Bronchial epithelial cell (primary cell): ENCODE measurements at regions not wholly inside any gene's neighbourhood (a gene's known extent, or its start where the extent isn't known, plus 50 kb on each side); places are given as distances from the start of the nearest gene placed in this dataset.
"Not testable (repeated sequence)": the region's sequence is repeated elsewhere in the genome, so short reads cannot be mapped to it uniquely, and the experiment has no call there.

Source experiments
- DNase-seq: peaks from one replicate; pipeline ENCODE4 v3.0.0-alpha.2; 2010; ENCODE audit warnings: low read depth
- FAIRE-seq: peaks from 2 replicates; lab custom pipeline; 2011; peaks lifted over from hg19 to GRCh38; lab: Jason Lieb, UNC
- H3K27me3 ChIP-seq: 2 replicates; pipeline ENCODE4 v1.5.1; 2011; ENCODE audit warnings: low read length; ENCODE audit not compliant: control insufficient read depth, insufficient read depth
- H3K36me3 ChIP-seq: 2 replicates; pipeline ENCODE4 v1.5.1; 2011; ENCODE audit warnings: low read length; ENCODE audit not compliant: control insufficient read depth, insufficient read depth
- H3K4me3 ChIP-seq: 2 replicates; pipeline ENCODE4 v1.5.1; 2011; ENCODE audit warnings: mild to moderate bottlenecking, low read depth, low read length, control low read depth
- CTCF ChIP-seq: IDR thresholded peaks from 2 replicates; pipeline ENCODE4 v1.5.1; 2011; ENCODE audit warnings: mild to moderate bottlenecking, moderate library complexity, low read length, control low read depth, inconsistent platforms; ENCODE audit not compliant: insufficient read depth, severe bottlenecking

- no peaks in the 10 kb centered on the region for H3K36me3 ChIP-seq
- H3K4me3 ChIP-seq = no peak overlapping the region
- DNase-seq (no peak), FAIRE-seq (no peak)
- no peaks in the 10 kb centered on the region for H3K27me3 ChIP-seq
- no peak for TF ChIP-seq CTCF
Observed at GRCh38 chr2:58757971-58758370, 516.8 kb upstream of the FANCL start.

GRCh38 chr2:58756336-58756735, 515.2 kb upstream of the FANCL start:
- Histone ChIP-seq H3K4me3 (no peak overlapping the region), H3K27me3 (no peaks in the 10 kb centered on the region), H3K36me3 (no peaks in the 10 kb centered on the region)
- peak; percentile 13 for DNase-seq
- no peak for TF ChIP-seq CTCF
- no peak for FAIRE-seq

GRCh38 chr2:58752507-58752906, 511.4 kb upstream of the FANCL start:
- DNase-seq, H3K27me3 ChIP-seq, H3K36me3 ChIP-seq, FAIRE-seq, H3K4me3 ChIP-seq: not testable (repeated sequence)

- H3K36me3 ChIP-seq, FAIRE-seq, H3K4me3 ChIP-seq, DNase-seq, H3K27me3 ChIP-seq: not testable (repeated sequence)
Observed at GRCh38 chr2:58751676-58752075, 510.6 kb upstream of the FANCL start.

- Histone ChIP-seq H3K27me3 (no peaks in the 10 kb centered on the region), H3K36me3 (no peaks in the 10 kb centered on the region), H3K4me3 (no peak overlapping the region)
- TF ChIP-seq CTCF = no peak
- DNase-seq = no peak
- FAIRE-seq = no peak
Observed at GRCh38 chr2:58749041-58749440, 507.9 kb upstream of the FANCL start.

- DNase-seq, H3K36me3 ChIP-seq, H3K4me3 ChIP-seq, H3K27me3 ChIP-seq, FAIRE-seq: not testable (repeated sequence)
Observed at GRCh38 chr2:58745334-58745733, 504.2 kb upstream of the FANCL start.

GRCh38 chr2:58740426-58740825, 499.3 kb upstream of the FANCL start:
- Histone ChIP-seq H3K36me3 (no peaks in the 10 kb centered on the region), H3K4me3 (no peak overlapping the region), H3K27me3 (no peaks in the 10 kb centered on the region)
- DNase-seq (no peak), FAIRE-seq (no peak)
- no peak for TF ChIP-seq CTCF
